HCT116 (cell line): ENCODE measurements at regions not wholly inside any gene's neighbourhood (a gene's known extent, or its start where the extent isn't known, plus 50 kb on each side); places are given as distances from the start of the nearest gene placed in this dataset.

Source experiments
- ATAC-seq: fragments of 200-7000 bp; cut with Tn5 transposase; 2 replicates; pipeline ENCODE4 v1.9.1; 2020; ENCODE audit warnings: mild to moderate bottlenecking, moderate library complexity
- BruUV-seq: library from RNA; stranded (reverse); fragments of 400-500 nt; replicated peaks from 2 replicates; lab custom pipeline; 2021; lab: Mats Ljungman, UMichigan
- CTCF ChIA-PET: fragments of 300-600 bp; sonication (Branson Sonifier 250); formaldehyde crosslinking; loops from one replicate; lab custom pipeline; 2021; ENCODE audit warnings: antibody characterized with exemption; lab: Charles Lee
- POLR2A ChIA-PET: fragments of 300-600, 350-600 bp; sonication (Branson Sonifier 250); formaldehyde crosslinking; loops from one replicate; lab custom pipeline; 2021; ENCODE audit warnings: antibody characterized with exemption; lab: Charles Lee
- RAD21 ChIA-PET, 2 experiments: fragments of 300-600 bp; sonication (Branson Sonifier 250); formaldehyde crosslinking; loops; one replicate each; lab custom pipeline; 2023; ENCODE audit warnings: low total read pairs in 2 of 2; ENCODE audit not compliant: uncharacterized antibody in 2 of 2, unreplicated experiment in 2 of 2, low non-redundant PET in 1 of 2; lab: Charles Lee
- DNase-seq: peaks from one replicate; pipeline ENCODE4 v3.0.0-alpha.2; 2010; ENCODE audit warnings: low read depth, low spot score
- H2AFZ ChIP-seq: fragments of 200-600 bp; shearing (Covaris generic), sonication (generic); 2 replicates; pipeline ENCODE4 v1.6.1; 2017; ENCODE audit warnings: low read depth, mixed run types, mixed read lengths, antibody characterized with exemption, low read length; ENCODE audit not compliant: poor library complexity, severe bottlenecking
- H3K27ac ChIP-seq: 2 replicates; pipeline ENCODE4 v1.5.1; 2012; ENCODE audit warnings: low read depth, low read length
- H3K27me3 ChIP-seq: fragments of 200-600 bp; sonication (generic); 2 replicates; pipeline ENCODE4 v1.6.1; 2016; ENCODE audit warnings: mixed run types, low read length, mixed read lengths; ENCODE audit not compliant: insufficient read depth
- H3K36me3 ChIP-seq, 2 experiments: fragments of 200-500 bp in 1 of 2; fragments of 200-600 bp in 1 of 2; sonication (Bioruptor generic) in 1 of 2; sonication (generic) in 1 of 2; 2 replicates each; pipeline versions ENCODE4 v1.5.1 to v1.6.1; 2014 to 2016; ENCODE audit warnings: low read length in 2 of 2, inconsistent platforms in 1 of 2, mixed read lengths in 1 of 2, mixed run types in 1 of 2; ENCODE audit not compliant: insufficient read depth in 2 of 2, control insufficient read depth in 1 of 2
- H3K4me1 ChIP-seq, 2 experiments: fragments of 200-600 bp in 1 of 2; sonication (generic) in 1 of 2; 2 replicates each; pipeline versions ENCODE4 v1.5.1 to v1.6.1; 2012 to 2017; ENCODE audit warnings: low read length in 2 of 2, inconsistent platforms in 1 of 2, mild to moderate bottlenecking in 1 of 2, mixed read lengths in 1 of 2, mixed run types in 1 of 2, moderate library complexity in 1 of 2; ENCODE audit not compliant: insufficient read depth in 2 of 2, control insufficient read depth in 1 of 2
- H3K4me2 ChIP-seq: fragments of 200-600 bp; sonication (generic); 2 replicates; pipeline ENCODE4 v1.6.1; 2017; ENCODE audit warnings: mixed run types, low read length, mixed read lengths
- H3K4me3 ChIP-seq, 2 experiments: fragments of 200-600 bp in 1 of 2; sonication (generic) in 1 of 2; replicated peaks in 1 of 2; 2 replicates each; pipeline ENCODE4 v1.5.1; 2011 to 2016; ENCODE audit warnings: low read length in 2 of 2, control low read depth in 1 of 2, low read depth in 1 of 2, mild to moderate bottlenecking in 1 of 2, mixed read lengths in 1 of 2, mixed run types in 1 of 2
- H3K79me2 ChIP-seq: fragments of 200-600 bp; sonication (generic); 2 replicates; pipeline ENCODE4 v1.6.1; 2017; ENCODE audit warnings: mild to moderate bottlenecking, mixed run types, low read length, moderate library complexity, mixed read lengths; ENCODE audit not compliant: insufficient read depth
- H3K9ac ChIP-seq: fragments of 200-600 bp; sonication (generic); 2 replicates; pipeline ENCODE4 v1.6.1; 2016; ENCODE audit warnings: low read length, mixed read lengths
- H3K9me2 ChIP-seq: fragments of 200-600 bp; sonication (generic), shearing (Covaris generic); 2 replicates; pipeline ENCODE4 v1.6.1; 2017; ENCODE audit warnings: mixed run types, mild to moderate bottlenecking, moderate library complexity; ENCODE audit not compliant: insufficient read depth
- H3K9me3 ChIP-seq, 2 experiments: fragments of 200-500 bp in 1 of 2; fragments of 200-600 bp in 1 of 2; sonication (Bioruptor generic) in 1 of 2; sonication (generic) in 1 of 2; 2 replicates each; pipeline ENCODE4 v1.6.1; 2014 to 2017; ENCODE audit warnings: low read length in 2 of 2, mixed read lengths in 2 of 2, inconsistent platforms in 1 of 2, low read depth in 1 of 2, mild to moderate bottlenecking in 1 of 2, mixed run types in 1 of 2, moderate library complexity in 1 of 2; ENCODE audit not compliant: control insufficient read depth in 1 of 2, insufficient read depth in 1 of 2
- H4K20me1 ChIP-seq: fragments of 200-600 bp; sonication (generic), shearing (Covaris generic); 2 replicates; pipeline ENCODE4 v1.6.1; 2017; ENCODE audit warnings: mixed run types, mild to moderate bottlenecking, moderate library complexity; ENCODE audit not compliant: insufficient read depth
- CEBPB ChIP-seq: IDR thresholded peaks from 2 replicates; pipeline ENCODE4 v1.6.1; 2012; ENCODE audit warnings: low read depth
- EGR1 ChIP-seq: IDR thresholded peaks from 2 replicates; pipeline ENCODE4 v1.6.1; 2012; ENCODE audit warnings: low read depth
- ELF1 ChIP-seq: IDR thresholded peaks from 2 replicates; pipeline ENCODE4 v1.6.1; 2012; ENCODE audit warnings: low read depth, borderline replicate concordance
- EZH2 ChIP-seq: fragments of 200-600 bp; sonication (generic); IDR thresholded peaks from 2 replicates; pipeline ENCODE4 v1.6.1; 2017; ENCODE audit warnings: antibody characterized with exemption, mixed run types
- EZH2phosphoT487 ChIP-seq: fragments of 200-600 bp; IDR thresholded peaks from 2 replicates; pipeline ENCODE4 v1.6.1; 2018; ENCODE audit warnings: antibody characterized with exemption, borderline replicate concordance
- FOSL1 ChIP-seq: IDR thresholded peaks from 2 replicates; pipeline ENCODE4 v1.6.1; 2012; ENCODE audit warnings: low read depth
- JUND ChIP-seq: IDR thresholded peaks from 2 replicates; pipeline ENCODE4 v1.6.1; 2012
- POLR2A ChIP-seq: IDR thresholded peaks from 2 replicates; pipeline ENCODE4 v1.7.0; 2011; ENCODE audit warnings: borderline replicate concordance; ENCODE audit not compliant: insufficient read depth, insufficient read length; ENCODE audit errors: extremely low read depth
- POLR2AphosphoS5 ChIP-seq: IDR thresholded peaks from 2 replicates; pipeline ENCODE4 v1.6.1; 2011; ENCODE audit warnings: mild to moderate bottlenecking, low read depth, low read length, moderate library complexity
- RAD21 ChIP-seq: IDR thresholded peaks from 2 replicates; pipeline ENCODE4 v1.6.1; 2012; ENCODE audit warnings: low read depth, mild to moderate bottlenecking
- SIN3A ChIP-seq: IDR thresholded peaks from 2 replicates; pipeline ENCODE4 v1.6.1; 2012; ENCODE audit warnings: low read depth
- SP1 ChIP-seq: IDR thresholded peaks from 2 replicates; pipeline ENCODE4 v1.6.1; 2012; ENCODE audit warnings: low read depth
- TCF7L2 ChIP-seq: IDR thresholded peaks from 2 replicates; pipeline ENCODE4 v1.7.0; 2011; ENCODE audit warnings: borderline replicate concordance, inconsistent platforms; ENCODE audit not compliant: insufficient read depth, insufficient read length; ENCODE audit errors: extremely low read depth
- YY1 ChIP-seq: IDR thresholded peaks from 2 replicates; pipeline ENCODE4 v1.6.1; 2011; ENCODE audit warnings: low read length, low read depth, moderate library complexity, mild to moderate bottlenecking; ENCODE audit not compliant: insufficient replicate concordance; ENCODE audit errors: extremely low read depth
- ZFX ChIP-seq: fragments of 450-650 bp; IDR thresholded peaks from 2 replicates; pipeline ENCODE4 v1.6.1; 2017
- intact Hi-C: fragments of 100-400 bp; cut with micrococcal nuclease; formaldehyde crosslinking; loops from 2 replicates; pipeline ENCODE4 v1.10.0; 2022
- TF ChIP-seq, protein P1 (sequence below): IDR thresholded peaks from 2 replicates; pipeline ENCODE4 v1.6.1; 2012
- TF ChIP-seq, protein P2 (sequence below): IDR thresholded peaks from 2 replicates; pipeline ENCODE4 v1.6.1; 2012; ENCODE audit warnings: low read depth
- TF ChIP-seq, protein P3 (sequence below): IDR thresholded peaks from 2 replicates; pipeline ENCODE4 v1.6.1; 2012
- TF ChIP-seq, protein P4 (sequence below): IDR thresholded peaks from 2 replicates; pipeline ENCODE4 v1.6.1; 2011; ENCODE audit warnings: mild to moderate bottlenecking, low read length, moderate library complexity; ENCODE audit not compliant: insufficient replicate concordance; ENCODE audit errors: extremely low read depth
- TF ChIP-seq, protein P5 (sequence below), 3 experiments: fragments of 200-600 bp in 1 of 3; sonication (generic) in 1 of 3; IDR thresholded peaks in 2 of 3; conservative IDR thresholded peaks in 1 of 3; 2 replicates each; pipeline ENCODE4 v1.5.1; 2012 to 2017; ENCODE audit warnings: low read depth in 2 of 3, low read length in 2 of 3, antibody characterized with exemption in 1 of 3, borderline replicate concordance in 1 of 3, control low read depth in 1 of 3, mild to moderate bottlenecking in 1 of 3, mixed read lengths in 1 of 3, mixed run types in 1 of 3, moderate library complexity in 1 of 3; ENCODE audit not compliant: insufficient read depth in 1 of 3

DNA sequence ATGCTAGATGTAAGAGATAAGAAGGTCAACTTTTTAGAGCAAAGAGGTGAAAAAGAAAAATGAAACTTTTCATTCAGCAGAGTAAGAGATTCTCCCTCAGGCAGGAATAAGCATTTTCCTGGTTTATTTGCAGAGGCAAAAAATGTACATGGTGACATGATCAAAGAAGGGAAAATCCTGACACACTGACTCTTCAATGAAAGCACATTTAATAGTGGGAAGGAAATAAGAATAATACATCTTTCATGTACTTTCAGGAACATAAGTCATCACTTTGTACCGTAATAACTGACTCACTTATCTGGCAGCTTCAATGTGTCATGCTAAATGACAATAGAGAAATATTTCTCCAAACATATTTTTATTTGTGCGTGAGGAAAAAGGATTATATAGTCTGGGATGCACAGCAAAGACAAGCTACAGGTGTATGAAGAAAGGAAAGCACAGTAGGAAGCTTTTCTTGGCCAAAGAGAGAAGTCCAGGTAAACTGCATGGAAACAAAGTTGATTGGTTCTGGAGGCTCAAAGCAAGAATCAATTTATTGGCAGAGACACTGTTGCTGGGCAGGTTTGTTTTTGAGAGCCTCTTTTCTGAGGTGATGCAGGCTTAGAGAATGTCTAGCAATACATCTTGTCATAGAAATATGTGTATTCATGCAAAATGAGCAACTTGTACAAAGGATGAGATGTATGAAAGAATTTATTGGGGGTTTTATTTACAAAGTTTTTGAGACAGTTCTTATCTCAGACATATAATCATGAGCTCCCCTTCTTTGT, 1409.0 kb downstream of the PLA2G4A start:
- no peaks in the 10 kb centered on the region for H3K36me3 ChIP-seq
- no peaks in the 10 kb centered on the region for H3K27me3 ChIP-seq
- ChIA-PET RAD21 (no interaction called here), CTCF (no interaction called here), POLR2A (no interaction called here)
- no TSS peak for BruUV-seq
- peaks cover 6 to 17% of the 10 kb centered on the region in 2 experiments; a peak in 3 of 4 replicates for H3K4me1 ChIP-seq
- H3K27ac ChIP-seq, result no peak overlapping the region
- H3K9ac ChIP-seq, result no peak overlapping the region
- no peaks in the 10 kb centered on the region for H3K9me3 ChIP-seq
- DNase-seq, result peak; percentile 45
- ATAC-seq, result peak; percentile 79
- H3K79me2 ChIP-seq, result no peaks in the 10 kb centered on the region
- no peak overlapping the region for H3K4me3 ChIP-seq
- no peaks in the 10 kb centered on the region for H3K9me2 ChIP-seq
- intact Hi-C loops, result no loop called here
- peak overlapping the region; percentile 65 for H2AFZ ChIP-seq
- no peaks in the 10 kb centered on the region for H4K20me1 ChIP-seq
- peak overlapping the region; percentile 58 for H3K4me2 ChIP-seq
- TF ChIP-seq RAD21 (no peak), EZH2phosphoT487 (no peak), EZH2 (no peak), FOSL1 (peak; percentile 70), ELF1 (no peak), TCF7L2 (no peak), ZFX (no peak), CEBPB (0 out of 2 replicates have a peak, but pooled peaks have one; percentile 21), SP1 (peak; percentile 18; the same call in 1 of the 2 replicates), JUND (peak; percentile 69), POLR2AphosphoS5 (no peak), EGR1 (no peak), SIN3A (no peak; the same call in 1 of the 2 replicates), YY1 (no peak), POLR2A (no peak)
- TF ChIP-seq, protein P1, sequence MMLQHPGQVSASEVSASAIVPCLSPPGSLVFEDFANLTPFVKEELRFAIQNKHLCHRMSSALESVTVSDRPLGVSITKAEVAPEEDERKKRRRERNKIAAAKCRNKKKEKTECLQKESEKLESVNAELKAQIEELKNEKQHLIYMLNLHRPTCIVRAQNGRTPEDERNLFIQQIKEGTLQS, result no peak
- TF ChIP-seq, protein P2, sequence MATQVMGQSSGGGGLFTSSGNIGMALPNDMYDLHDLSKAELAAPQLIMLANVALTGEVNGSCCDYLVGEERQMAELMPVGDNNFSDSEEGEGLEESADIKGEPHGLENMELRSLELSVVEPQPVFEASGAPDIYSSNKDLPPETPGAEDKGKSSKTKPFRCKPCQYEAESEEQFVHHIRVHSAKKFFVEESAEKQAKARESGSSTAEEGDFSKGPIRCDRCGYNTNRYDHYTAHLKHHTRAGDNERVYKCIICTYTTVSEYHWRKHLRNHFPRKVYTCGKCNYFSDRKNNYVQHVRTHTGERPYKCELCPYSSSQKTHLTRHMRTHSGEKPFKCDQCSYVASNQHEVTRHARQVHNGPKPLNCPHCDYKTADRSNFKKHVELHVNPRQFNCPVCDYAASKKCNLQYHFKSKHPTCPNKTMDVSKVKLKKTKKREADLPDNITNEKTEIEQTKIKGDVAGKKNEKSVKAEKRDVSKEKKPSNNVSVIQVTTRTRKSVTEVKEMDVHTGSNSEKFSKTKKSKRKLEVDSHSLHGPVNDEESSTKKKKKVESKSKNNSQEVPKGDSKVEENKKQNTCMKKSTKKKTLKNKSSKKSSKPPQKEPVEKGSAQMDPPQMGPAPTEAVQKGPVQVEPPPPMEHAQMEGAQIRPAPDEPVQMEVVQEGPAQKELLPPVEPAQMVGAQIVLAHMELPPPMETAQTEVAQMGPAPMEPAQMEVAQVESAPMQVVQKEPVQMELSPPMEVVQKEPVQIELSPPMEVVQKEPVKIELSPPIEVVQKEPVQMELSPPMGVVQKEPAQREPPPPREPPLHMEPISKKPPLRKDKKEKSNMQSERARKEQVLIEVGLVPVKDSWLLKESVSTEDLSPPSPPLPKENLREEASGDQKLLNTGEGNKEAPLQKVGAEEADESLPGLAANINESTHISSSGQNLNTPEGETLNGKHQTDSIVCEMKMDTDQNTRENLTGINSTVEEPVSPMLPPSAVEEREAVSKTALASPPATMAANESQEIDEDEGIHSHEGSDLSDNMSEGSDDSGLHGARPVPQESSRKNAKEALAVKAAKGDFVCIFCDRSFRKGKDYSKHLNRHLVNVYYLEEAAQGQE, result no peak
- TF ChIP-seq, protein P3, sequence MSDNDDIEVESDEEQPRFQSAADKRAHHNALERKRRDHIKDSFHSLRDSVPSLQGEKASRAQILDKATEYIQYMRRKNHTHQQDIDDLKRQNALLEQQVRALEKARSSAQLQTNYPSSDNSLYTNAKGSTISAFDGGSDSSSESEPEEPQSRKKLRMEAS, result no peak
- TF ChIP-seq, protein P4, sequence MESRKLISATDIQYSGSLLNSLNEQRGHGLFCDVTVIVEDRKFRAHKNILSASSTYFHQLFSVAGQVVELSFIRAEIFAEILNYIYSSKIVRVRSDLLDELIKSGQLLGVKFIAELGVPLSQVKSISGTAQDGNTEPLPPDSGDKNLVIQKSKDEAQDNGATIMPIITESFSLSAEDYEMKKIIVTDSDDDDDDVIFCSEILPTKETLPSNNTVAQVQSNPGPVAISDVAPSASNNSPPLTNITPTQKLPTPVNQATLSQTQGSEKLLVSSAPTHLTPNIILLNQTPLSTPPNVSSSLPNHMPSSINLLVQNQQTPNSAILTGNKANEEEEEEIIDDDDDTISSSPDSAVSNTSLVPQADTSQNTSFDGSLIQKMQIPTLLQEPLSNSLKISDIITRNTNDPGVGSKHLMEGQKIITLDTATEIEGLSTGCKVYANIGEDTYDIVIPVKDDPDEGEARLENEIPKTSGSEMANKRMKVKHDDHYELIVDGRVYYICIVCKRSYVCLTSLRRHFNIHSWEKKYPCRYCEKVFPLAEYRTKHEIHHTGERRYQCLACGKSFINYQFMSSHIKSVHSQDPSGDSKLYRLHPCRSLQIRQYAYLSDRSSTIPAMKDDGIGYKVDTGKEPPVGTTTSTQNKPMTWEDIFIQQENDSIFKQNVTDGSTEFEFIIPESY, result no peak
- TF ChIP-seq, protein P5, sequence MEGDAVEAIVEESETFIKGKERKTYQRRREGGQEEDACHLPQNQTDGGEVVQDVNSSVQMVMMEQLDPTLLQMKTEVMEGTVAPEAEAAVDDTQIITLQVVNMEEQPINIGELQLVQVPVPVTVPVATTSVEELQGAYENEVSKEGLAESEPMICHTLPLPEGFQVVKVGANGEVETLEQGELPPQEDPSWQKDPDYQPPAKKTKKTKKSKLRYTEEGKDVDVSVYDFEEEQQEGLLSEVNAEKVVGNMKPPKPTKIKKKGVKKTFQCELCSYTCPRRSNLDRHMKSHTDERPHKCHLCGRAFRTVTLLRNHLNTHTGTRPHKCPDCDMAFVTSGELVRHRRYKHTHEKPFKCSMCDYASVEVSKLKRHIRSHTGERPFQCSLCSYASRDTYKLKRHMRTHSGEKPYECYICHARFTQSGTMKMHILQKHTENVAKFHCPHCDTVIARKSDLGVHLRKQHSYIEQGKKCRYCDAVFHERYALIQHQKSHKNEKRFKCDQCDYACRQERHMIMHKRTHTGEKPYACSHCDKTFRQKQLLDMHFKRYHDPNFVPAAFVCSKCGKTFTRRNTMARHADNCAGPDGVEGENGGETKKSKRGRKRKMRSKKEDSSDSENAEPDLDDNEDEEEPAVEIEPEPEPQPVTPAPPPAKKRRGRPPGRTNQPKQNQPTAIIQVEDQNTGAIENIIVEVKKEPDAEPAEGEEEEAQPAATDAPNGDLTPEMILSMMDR (IDR thresholded peaks at IDR 0.05 in 2 of 3, conservative IDR thresholded peaks at IDR 0.05 in 1 of 3; ENCODE audit: borderline replicate concordance in 1 of 3, insufficient read depth in 1 of 3, low read depth in 2 of 3, low read length in 2 of 3), result no peak
